WTC11 (cell line): ENCODE measurements at regions not wholly inside any gene's neighbourhood (a gene's known extent, or its start where the extent isn't known, plus 50 kb on each side); places are given as distances from the start of the nearest gene placed in this dataset.

Source experiments
- CREB1 ChIP-seq: sonication (generic); formaldehyde crosslinking; IDR thresholded peaks from 2 replicates; pipeline ENCODE4 v1.8.0; 2023; ENCODE audit warnings: mild to moderate bottlenecking, missing genetic modification reagents
- NFATC4 ChIP-seq: fragments of 250-450 bp; sonication (Bioruptor Pico); IDR thresholded peaks from 2 replicates; pipeline ENCODE4 v1.9.0; 2021; ENCODE audit warnings: mild to moderate bottlenecking
- NR1H2 ChIP-seq: sonication (generic); formaldehyde crosslinking; IDR thresholded peaks from 2 replicates; pipeline ENCODE4 v1.9.0; 2021; ENCODE audit warnings: mild to moderate bottlenecking, moderate library complexity, missing genetic modification reagents
- NR2C2 ChIP-seq: sonication (generic); formaldehyde crosslinking; IDR thresholded peaks from 2 replicates; pipeline ENCODE4 v1.8.0; 2022; ENCODE audit warnings: mild to moderate bottlenecking, missing genetic modification reagents
- SOX15 ChIP-seq: fragments of 250-450 bp; sonication (Bioruptor Pico); IDR thresholded peaks from 2 replicates; pipeline ENCODE4 v1.9.0; 2021; ENCODE audit warnings: mild to moderate bottlenecking
- TF ChIP-seq, protein P1 (sequence below): fragments of 200-600 bp; IDR thresholded peaks from 2 replicates; pipeline ENCODE4 v1.8.0; 2022; ENCODE audit warnings: antibody characterized with exemption
- TF ChIP-seq, protein P2 (sequence below): sonication (generic); formaldehyde crosslinking; IDR thresholded peaks from 2 replicates; pipeline ENCODE4 v1.8.1; 2022; ENCODE audit warnings: low read depth, mild to moderate bottlenecking, moderate library complexity, missing genetic modification reagents, borderline replicate concordance
- TF ChIP-seq, protein P3 (sequence below): sonication (generic); formaldehyde crosslinking; conservative IDR thresholded peaks from 2 replicates; pipeline ENCODE4 v1.8.1; 2022; ENCODE audit warnings: mild to moderate bottlenecking, missing genetic modification reagents
- TF ChIP-seq, protein P4 (sequence below): sonication (generic); formaldehyde crosslinking; IDR thresholded peaks from 2 replicates; pipeline ENCODE4 v1.8.1; 2022; ENCODE audit warnings: missing genetic modification reagents, borderline replicate concordance
- TF ChIP-seq, protein P5 (sequence below): sonication (generic); formaldehyde crosslinking; IDR thresholded peaks from 2 replicates; pipeline ENCODE4 v1.8.1; 2023; ENCODE audit warnings: mild to moderate bottlenecking, missing genetic modification reagents, moderate library complexity
- TF ChIP-seq, protein P6 (sequence below): sonication (generic); formaldehyde crosslinking; IDR thresholded peaks from 2 replicates; pipeline ENCODE4 v1.8.0; 2022; ENCODE audit warnings: missing genetic modification reagents
- TF ChIP-seq, protein P7 (sequence below): sonication (generic); formaldehyde crosslinking; IDR thresholded peaks from 2 replicates; pipeline ENCODE4 v1.8.1; 2023; ENCODE audit warnings: mild to moderate bottlenecking, moderate library complexity, missing genetic modification reagents
- TF ChIP-seq, protein P8 (sequence below): sonication (generic); formaldehyde crosslinking; IDR thresholded peaks from 2 replicates; pipeline ENCODE4 v1.8.1; 2023; ENCODE audit warnings: mild to moderate bottlenecking, missing genetic modification reagents

DNA sequence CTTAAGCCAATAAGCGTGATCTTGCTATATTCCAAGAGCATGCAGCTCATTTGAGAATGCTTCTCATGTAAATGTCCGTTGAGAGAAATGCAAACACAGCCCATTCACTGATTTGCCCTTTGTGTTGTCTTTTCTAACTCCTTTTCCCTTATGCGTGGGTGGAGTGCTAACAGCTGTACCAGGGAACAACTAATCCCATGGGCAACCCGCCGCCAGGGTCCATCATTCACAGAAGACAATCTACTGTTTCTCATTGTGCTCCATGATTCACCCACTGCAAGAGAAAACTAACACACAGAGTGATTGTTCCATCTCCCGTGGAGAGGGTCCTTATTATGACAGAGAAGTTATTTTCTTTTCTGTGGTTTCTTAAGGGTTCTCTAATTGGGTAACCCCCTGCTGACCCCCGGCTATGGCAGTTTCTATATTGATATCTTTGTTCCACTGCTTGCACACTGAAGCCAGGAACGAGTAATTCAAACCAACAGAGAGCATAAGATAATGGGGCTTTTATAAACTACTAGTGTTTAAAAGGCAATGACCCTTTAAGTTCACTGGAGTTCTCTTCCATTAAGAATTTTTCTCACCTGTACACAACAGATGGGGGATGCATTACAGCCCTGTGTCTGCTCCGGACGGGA is 298.7 kb downstream of the BAMBI start:
- TF ChIP-seq, protein P1, sequence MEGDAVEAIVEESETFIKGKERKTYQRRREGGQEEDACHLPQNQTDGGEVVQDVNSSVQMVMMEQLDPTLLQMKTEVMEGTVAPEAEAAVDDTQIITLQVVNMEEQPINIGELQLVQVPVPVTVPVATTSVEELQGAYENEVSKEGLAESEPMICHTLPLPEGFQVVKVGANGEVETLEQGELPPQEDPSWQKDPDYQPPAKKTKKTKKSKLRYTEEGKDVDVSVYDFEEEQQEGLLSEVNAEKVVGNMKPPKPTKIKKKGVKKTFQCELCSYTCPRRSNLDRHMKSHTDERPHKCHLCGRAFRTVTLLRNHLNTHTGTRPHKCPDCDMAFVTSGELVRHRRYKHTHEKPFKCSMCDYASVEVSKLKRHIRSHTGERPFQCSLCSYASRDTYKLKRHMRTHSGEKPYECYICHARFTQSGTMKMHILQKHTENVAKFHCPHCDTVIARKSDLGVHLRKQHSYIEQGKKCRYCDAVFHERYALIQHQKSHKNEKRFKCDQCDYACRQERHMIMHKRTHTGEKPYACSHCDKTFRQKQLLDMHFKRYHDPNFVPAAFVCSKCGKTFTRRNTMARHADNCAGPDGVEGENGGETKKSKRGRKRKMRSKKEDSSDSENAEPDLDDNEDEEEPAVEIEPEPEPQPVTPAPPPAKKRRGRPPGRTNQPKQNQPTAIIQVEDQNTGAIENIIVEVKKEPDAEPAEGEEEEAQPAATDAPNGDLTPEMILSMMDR: no peak
- TF ChIP-seq NFATC4 (CRISPR knock-in tag) (no peak), NR2C2 (no peak), SOX15 (CRISPR knock-in tag) (no peak), CREB1 (no peak), NR1H2 (CRISPR knock-in tag) (no peak)
- TF ChIP-seq, protein P2, sequence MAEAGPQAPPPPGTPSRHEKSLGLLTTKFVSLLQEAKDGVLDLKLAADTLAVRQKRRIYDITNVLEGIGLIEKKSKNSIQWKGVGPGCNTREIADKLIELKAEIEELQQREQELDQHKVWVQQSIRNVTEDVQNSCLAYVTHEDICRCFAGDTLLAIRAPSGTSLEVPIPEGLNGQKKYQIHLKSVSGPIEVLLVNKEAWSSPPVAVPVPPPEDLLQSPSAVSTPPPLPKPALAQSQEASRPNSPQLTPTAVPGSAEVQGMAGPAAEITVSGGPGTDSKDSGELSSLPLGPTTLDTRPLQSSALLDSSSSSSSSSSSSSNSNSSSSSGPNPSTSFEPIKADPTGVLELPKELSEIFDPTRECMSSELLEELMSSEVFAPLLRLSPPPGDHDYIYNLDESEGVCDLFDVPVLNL (CRISPR knock-in tag): no peak
- TF ChIP-seq, protein P3, sequence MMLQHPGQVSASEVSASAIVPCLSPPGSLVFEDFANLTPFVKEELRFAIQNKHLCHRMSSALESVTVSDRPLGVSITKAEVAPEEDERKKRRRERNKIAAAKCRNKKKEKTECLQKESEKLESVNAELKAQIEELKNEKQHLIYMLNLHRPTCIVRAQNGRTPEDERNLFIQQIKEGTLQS (CRISPR knock-in tag): no peak
- TF ChIP-seq, protein P4, sequence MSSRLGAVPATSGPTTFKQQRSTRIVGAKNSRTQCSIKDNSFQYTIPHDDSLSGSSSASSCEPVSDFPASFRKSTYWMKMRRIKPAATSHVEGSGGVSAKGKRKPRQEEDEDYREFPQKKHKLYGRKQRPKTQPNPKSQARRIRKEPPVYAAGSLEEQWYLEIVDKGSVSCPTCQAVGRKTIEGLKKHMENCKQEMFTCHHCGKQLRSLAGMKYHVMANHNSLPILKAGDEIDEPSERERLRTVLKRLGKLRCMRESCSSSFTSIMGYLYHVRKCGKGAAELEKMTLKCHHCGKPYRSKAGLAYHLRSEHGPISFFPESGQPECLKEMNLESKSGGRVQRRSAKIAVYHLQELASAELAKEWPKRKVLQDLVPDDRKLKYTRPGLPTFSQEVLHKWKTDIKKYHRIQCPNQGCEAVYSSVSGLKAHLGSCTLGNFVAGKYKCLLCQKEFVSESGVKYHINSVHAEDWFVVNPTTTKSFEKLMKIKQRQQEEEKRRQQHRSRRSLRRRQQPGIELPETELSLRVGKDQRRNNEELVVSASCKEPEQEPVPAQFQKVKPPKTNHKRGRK (CRISPR knock-in tag): no peak
- TF ChIP-seq, protein P5, sequence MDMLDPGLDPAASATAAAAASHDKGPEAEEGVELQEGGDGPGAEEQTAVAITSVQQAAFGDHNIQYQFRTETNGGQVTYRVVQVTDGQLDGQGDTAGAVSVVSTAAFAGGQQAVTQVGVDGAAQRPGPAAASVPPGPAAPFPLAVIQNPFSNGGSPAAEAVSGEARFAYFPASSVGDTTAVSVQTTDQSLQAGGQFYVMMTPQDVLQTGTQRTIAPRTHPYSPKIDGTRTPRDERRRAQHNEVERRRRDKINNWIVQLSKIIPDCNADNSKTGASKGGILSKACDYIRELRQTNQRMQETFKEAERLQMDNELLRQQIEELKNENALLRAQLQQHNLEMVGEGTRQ (CRISPR knock-in tag): no peak
- TF ChIP-seq, protein P6, sequence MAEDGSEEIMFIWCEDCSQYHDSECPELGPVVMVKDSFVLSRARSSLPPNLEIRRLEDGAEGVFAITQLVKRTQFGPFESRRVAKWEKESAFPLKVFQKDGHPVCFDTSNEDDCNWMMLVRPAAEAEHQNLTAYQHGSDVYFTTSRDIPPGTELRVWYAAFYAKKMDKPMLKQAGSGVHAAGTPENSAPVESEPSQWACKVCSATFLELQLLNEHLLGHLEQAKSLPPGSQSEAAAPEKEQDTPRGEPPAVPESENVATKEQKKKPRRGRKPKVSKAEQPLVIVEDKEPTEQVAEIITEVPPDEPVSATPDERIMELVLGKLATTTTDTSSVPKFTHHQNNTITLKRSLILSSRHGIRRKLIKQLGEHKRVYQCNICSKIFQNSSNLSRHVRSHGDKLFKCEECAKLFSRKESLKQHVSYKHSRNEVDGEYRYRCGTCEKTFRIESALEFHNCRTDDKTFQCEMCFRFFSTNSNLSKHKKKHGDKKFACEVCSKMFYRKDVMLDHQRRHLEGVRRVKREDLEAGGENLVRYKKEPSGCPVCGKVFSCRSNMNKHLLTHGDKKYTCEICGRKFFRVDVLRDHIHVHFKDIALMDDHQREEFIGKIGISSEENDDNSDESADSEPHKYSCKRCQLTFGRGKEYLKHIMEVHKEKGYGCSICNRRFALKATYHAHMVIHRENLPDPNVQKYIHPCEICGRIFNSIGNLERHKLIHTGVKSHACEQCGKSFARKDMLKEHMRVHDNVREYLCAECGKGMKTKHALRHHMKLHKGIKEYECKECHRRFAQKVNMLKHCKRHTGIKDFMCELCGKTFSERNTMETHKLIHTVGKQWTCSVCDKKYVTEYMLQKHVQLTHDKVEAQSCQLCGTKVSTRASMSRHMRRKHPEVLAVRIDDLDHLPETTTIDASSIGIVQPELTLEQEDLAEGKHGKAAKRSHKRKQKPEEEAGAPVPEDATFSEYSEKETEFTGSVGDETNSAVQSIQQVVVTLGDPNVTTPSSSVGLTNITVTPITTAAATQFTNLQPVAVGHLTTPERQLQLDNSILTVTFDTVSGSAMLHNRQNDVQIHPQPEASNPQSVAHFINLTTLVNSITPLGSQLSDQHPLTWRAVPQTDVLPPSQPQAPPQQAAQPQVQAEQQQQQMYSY (CRISPR knock-in tag): no peak
- TF ChIP-seq, protein P7, sequence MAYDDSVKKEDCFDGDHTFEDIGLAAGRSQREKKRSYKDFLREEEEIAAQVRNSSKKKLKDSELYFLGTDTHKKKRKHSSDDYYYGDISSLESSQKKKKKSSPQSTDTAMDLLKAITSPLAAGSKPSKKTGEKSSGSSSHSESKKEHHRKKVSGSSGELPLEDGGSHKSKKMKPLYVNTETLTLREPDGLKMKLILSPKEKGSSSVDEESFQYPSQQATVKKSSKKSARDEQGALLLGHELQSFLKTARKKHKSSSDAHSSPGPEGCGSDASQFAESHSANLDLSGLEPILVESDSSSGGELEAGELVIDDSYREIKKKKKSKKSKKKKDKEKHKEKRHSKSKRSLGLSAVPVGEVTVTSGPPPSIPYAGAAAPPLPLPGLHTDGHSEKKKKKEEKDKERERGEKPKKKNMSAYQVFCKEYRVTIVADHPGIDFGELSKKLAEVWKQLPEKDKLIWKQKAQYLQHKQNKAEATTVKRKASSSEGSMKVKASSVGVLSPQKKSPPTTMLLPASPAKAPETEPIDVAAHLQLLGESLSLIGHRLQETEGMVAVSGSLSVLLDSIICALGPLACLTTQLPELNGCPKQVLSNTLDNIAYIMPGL (CRISPR knock-in tag): no peak
- TF ChIP-seq, protein P8, sequence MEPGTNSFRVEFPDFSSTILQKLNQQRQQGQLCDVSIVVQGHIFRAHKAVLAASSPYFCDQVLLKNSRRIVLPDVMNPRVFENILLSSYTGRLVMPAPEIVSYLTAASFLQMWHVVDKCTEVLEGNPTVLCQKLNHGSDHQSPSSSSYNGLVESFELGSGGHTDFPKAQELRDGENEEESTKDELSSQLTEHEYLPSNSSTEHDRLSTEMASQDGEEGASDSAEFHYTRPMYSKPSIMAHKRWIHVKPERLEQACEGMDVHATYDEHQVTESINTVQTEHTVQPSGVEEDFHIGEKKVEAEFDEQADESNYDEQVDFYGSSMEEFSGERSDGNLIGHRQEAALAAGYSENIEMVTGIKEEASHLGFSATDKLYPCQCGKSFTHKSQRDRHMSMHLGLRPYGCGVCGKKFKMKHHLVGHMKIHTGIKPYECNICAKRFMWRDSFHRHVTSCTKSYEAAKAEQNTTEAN: no peak
